Osteoblast (primary cell): ENCODE measurements at regions not wholly inside any gene's neighbourhood (a gene's known extent, or its start where the extent isn't known, plus 50 kb on each side); places are given as distances from the start of the nearest gene placed in this dataset.

ENCODE experiments used
- DNase-seq: peaks from one replicate; pipeline ENCODE4 v3.0.0; 2011; ENCODE audit warnings: low spot score, mixed read lengths; ENCODE audit not compliant: insufficient read length; ENCODE audit errors: missing footprints
- H2AFZ ChIP-seq: 2 replicates; pipeline ENCODE4 v1.6.0; 2011; ENCODE audit warnings: mild to moderate bottlenecking, low read length
- H3K27ac ChIP-seq: 2 replicates; pipeline ENCODE4 v1.5.1; 2011; ENCODE audit warnings: mild to moderate bottlenecking, low read depth, low read length, moderate library complexity
- H3K27me3 ChIP-seq: 2 replicates; pipeline ENCODE4 v1.6.0; 2012; ENCODE audit warnings: mild to moderate bottlenecking, control low read depth, inconsistent platforms, low read length, moderate library complexity; ENCODE audit not compliant: insufficient read depth
- H3K36me3 ChIP-seq: 2 replicates; pipeline ENCODE4 v1.5.1; 2011; ENCODE audit warnings: mild to moderate bottlenecking, low read length, control low read depth, moderate library complexity; ENCODE audit not compliant: insufficient read depth
- H3K4me1 ChIP-seq: 2 replicates; pipeline ENCODE4 v1.5.1; 2011; ENCODE audit warnings: mild to moderate bottlenecking, low read length, control low read depth, moderate library complexity; ENCODE audit not compliant: insufficient read depth
- H3K4me2 ChIP-seq: 2 replicates; pipeline ENCODE4 v1.6.0; 2011; ENCODE audit warnings: mild to moderate bottlenecking, low read length; ENCODE audit not compliant: insufficient read depth
- H3K4me3 ChIP-seq: fragments of 200-600 bp; sonication (generic); 3 replicates; pipeline ENCODE4 v1.5.1; 2012; ENCODE audit warnings: mild to moderate bottlenecking, low read length, inconsistent platforms; ENCODE audit not compliant: insufficient read depth
- H3K79me2 ChIP-seq: 2 replicates; pipeline ENCODE4 v1.6.0; 2012; ENCODE audit warnings: mild to moderate bottlenecking, low read length, control low read depth, inconsistent platforms; ENCODE audit not compliant: insufficient read depth
- H3K9me3 ChIP-seq: 2 replicates; pipeline ENCODE4 v1.5.1; 2011; ENCODE audit warnings: low read depth, low read length, control low read depth
- H4K20me1 ChIP-seq: 2 replicates; pipeline ENCODE4 v1.6.0; 2012; ENCODE audit warnings: mild to moderate bottlenecking, low read length, control low read depth; ENCODE audit not compliant: insufficient read depth
- CTCF ChIP-seq: IDR thresholded peaks from 2 replicates; pipeline ENCODE4 v1.5.1; 2011; ENCODE audit warnings: mild to moderate bottlenecking, low read depth, low read length, moderate library complexity; ENCODE audit errors: extremely low read depth

GRCh38 chr15:70309716-70310115 is 212.0 kb upstream of the TLE3 start:
- Histone ChIP-seq H3K36me3 (no peaks in the 10 kb centered on the region), H3K79me2 (no peaks in the 10 kb centered on the region), H3K9me3 (no peaks in the 10 kb centered on the region), H3K4me1 (no peaks in the 10 kb centered on the region), H3K4me2 (no peak overlapping the region), H4K20me1 (no peaks in the 10 kb centered on the region), H3K27ac (no peak overlapping the region), H3K27me3 (peaks cover 28% of the 10 kb centered on the region), H3K4me3 (no peak overlapping the region), H2AFZ (no peak overlapping the region)
- no peak for TF ChIP-seq CTCF
- DNase-seq = no peak

- H3K27me3 ChIP-seq = peaks cover 28% of the 10 kb centered on the region
- H3K4me1 ChIP-seq = no peaks in the 10 kb centered on the region
- TF ChIP-seq CTCF = no peak
Measured at GRCh38 chr15:70308735-70309434, 211.2 kb upstream of the TLE3 start.

GRCh38 chr15:70308011-70308734 is 210.5 kb upstream of the TLE3 start:
- Histone ChIP-seq H3K36me3 (no peaks in the 10 kb centered on the region), H3K4me3 (no peak overlapping the region), H3K9me3 (no peaks in the 10 kb centered on the region), H3K27ac (no peak overlapping the region), H4K20me1 (no peaks in the 10 kb centered on the region), H3K27me3 (peaks cover 28% of the 10 kb centered on the region), H3K79me2 (no peaks in the 10 kb centered on the region), H2AFZ (no peak overlapping the region), H3K4me2 (no peak overlapping the region), H3K4me1 (no peaks in the 10 kb centered on the region)
- no peak for TF ChIP-seq CTCF
- DNase-seq = no peak

More at GRCh38 chr15:70308735-70309434, 211.2 kb upstream of the TLE3 start:
- H2AFZ ChIP-seq = no peak overlapping the region
- H3K4me2 ChIP-seq = no peak overlapping the region
- no peaks in the 10 kb centered on the region for H3K79me2 ChIP-seq
- H3K9me3 ChIP-seq = no peaks in the 10 kb centered on the region
- no peak overlapping the region for H3K4me3 ChIP-seq
- no peaks in the 10 kb centered on the region for H3K36me3 ChIP-seq
- no peaks in the 10 kb centered on the region for H4K20me1 ChIP-seq
- H3K27ac ChIP-seq = no peak overlapping the region
- no peak for DNase-seq

GRCh38 chr15:70306582-70306981 is 208.9 kb upstream of the TLE3 start:
- H4K20me1 ChIP-seq = no peaks in the 10 kb centered on the region

More at GRCh38 chr15:70306582-70306981, 208.9 kb upstream of the TLE3 start:
- Histone ChIP-seq H3K4me2 (no peak overlapping the region), H3K27me3 (peaks cover 28% of the 10 kb centered on the region), H3K79me2 (no peaks in the 10 kb centered on the region), H3K9me3 (no peaks in the 10 kb centered on the region), H3K27ac (no peak overlapping the region), H3K4me1 (no peaks in the 10 kb centered on the region), H3K36me3 (no peaks in the 10 kb centered on the region), H2AFZ (no peak overlapping the region), H3K4me3 (no peak overlapping the region)
- TF ChIP-seq CTCF = no peak
- DNase-seq = no peak
